22Rv1 (cell line): ENCODE measurements at regions not wholly inside any gene's neighbourhood (a gene's known extent, or its start where the extent isn't known, plus 50 kb on each side); places are given as distances from the start of the nearest gene placed in this dataset.
"Not testable (repeated sequence)": the region's sequence is repeated elsewhere in the genome, so short reads cannot be mapped to it uniquely, and the experiment has no call there.

Experiments used
- H3K27ac ChIP-seq: fragments of 450-650 bp; 2 replicates; pipeline ENCODE4 v1.5.1; 2017
- CTCF ChIP-seq: fragments of 450-650 bp; IDR thresholded peaks from 2 replicates; pipeline ENCODE4 v1.5.1; 2017; ENCODE audit warnings: mild to moderate bottlenecking
- ZFX ChIP-seq: fragments of 450-650 bp; IDR thresholded peaks from 2 replicates; pipeline ENCODE4 v1.6.1; 2017; ENCODE audit warnings: antibody characterized with exemption, borderline replicate concordance

- no peak for TF ChIP-seq CTCF
- no peak for TF ChIP-seq ZFX
- H3K27ac ChIP-seq, result no peak overlapping the region
Measured at GRCh38 chr14:22296722-22297121, 292.3 kb downstream of the DAD1 start.

GRCh38 chr14:22296088-22296487 is 292.9 kb downstream of the DAD1 start:
- no peak overlapping the region for H3K27ac ChIP-seq
- TF ChIP-seq ZFX (no peak), CTCF (no peak)

- no peak for TF ChIP-seq ZFX
- TF ChIP-seq CTCF, result no peak
Measured at GRCh38 chr14:22291406-22291805, 297.6 kb downstream of the DAD1 start.

GRCh38 chr14:22289570-22289969 is 299.5 kb downstream of the DAD1 start:
- TF ChIP-seq ZFX, result no peak
- no peak for TF ChIP-seq CTCF
- H3K27ac ChIP-seq, result no peak overlapping the region

More at GRCh38 chr14:22291406-22291805, 297.6 kb downstream of the DAD1 start:
- H3K27ac ChIP-seq, result no peak overlapping the region

GRCh38 chr14:22285991-22286390 is 303.0 kb downstream of the DAD1 start:
- TF ChIP-seq ZFX (no peak), CTCF (no peak)
- H3K27ac ChIP-seq, result no peak overlapping the region

GRCh38 chr14:22282949-22283348 is 306.1 kb downstream of the DAD1 start:
- no peak overlapping the region for H3K27ac ChIP-seq
- no peak for TF ChIP-seq CTCF
- TF ChIP-seq ZFX, result no peak

GRCh38 chr14:22282417-22282816 is 306.6 kb downstream of the DAD1 start:
- no peak overlapping the region for H3K27ac ChIP-seq
- TF ChIP-seq CTCF (no peak), ZFX (no peak)

- not testable (repeated sequence) for H3K27ac ChIP-seq
Measured at GRCh38 chr14:22281447-22281874, 307.6 kb downstream of the DAD1 start.
